NCI-H69 (cell line): ENCODE measurements at regions not wholly inside any gene's neighbourhood (a gene's known extent, or its start where the extent isn't known, plus 50 kb on each side); places are given as distances from the start of the nearest gene placed in this dataset.
A peak's percentile ranks its signal among the peaks of the same experiment; 100 is the strongest.
"Not testable (repeated sequence)": the region's sequence is repeated elsewhere in the genome, so short reads cannot be mapped to it uniquely, and the experiment has no call there.

ENCODE experiments used
- DNase-seq: peaks from one replicate; lab custom pipeline; 2025; lab: John Stamatoyannopoulos, UW

DNA sequence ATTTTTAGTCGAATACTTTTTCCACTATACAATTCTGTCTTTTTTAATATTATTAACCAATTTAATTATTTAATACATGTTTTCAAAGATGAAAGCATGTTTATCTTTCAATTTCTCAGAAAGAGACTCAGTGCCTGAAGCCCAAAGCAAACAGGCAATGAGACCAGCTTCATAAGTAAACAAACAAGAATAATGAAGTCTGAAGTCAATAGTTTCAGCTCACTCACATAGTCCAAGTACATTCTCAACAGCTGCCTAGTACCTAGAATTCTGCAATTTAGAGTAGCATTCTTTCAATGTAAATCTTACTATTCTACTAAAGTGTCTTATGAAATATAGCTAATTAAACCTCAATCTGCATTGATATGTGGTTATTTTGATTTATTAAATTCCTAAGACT lies 626.5 kb upstream of the NRSN1 start:
- peak; percentile 11 for DNase-seq

GRCh38 chr6:23503173-23503572 lies 622.8 kb upstream of the NRSN1 start:
- DNase-seq = no peak

GRCh38 chr6:23505026-23505425 lies 621.0 kb upstream of the NRSN1 start:
- no peak for DNase-seq

GRCh38 chr6:23510778-23511510 lies 615.1 kb upstream of the NRSN1 start:
- DNase-seq = peak; percentile 50

DNA sequence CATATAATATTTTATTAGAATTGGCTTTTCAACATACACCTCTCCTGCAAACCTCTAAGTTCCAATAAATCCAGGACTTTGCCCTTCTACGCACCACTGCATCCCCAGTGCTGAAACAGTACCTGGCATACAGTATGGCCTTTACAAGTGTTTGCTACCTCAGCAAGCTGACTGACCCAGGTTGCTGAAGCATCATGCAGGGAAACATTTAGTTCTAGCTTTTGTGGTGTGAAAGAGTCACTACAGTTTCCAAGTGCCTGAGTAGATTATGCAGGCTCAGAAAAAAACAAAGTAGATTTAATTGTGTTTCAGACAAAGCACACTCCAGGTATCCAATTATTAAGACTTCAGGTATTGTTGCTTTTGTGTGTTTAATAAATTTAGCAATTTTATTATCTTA lies 614.2 kb upstream of the NRSN1 start:
- peak; percentile 16 for DNase-seq

DNA sequence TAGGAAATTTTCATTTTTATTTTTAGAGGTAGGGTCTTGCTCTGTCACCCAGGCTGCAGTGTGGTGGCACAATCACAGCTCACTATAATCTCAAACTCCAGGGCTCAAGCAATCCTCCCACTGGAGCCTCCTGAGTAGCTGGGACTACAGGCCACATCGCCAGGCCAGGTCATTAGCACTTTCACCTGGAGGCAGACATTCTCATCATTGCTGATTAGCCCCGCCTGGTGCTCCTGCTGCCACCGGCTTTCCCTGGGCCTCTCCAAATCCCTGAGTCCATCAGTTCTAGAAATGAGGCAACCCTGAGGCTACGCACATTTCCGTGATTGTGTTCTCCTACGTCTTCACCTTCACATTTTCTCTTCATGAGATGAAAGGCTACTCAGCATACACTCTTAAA lies 607.7 kb upstream of the NRSN1 start:
- DNase-seq = no peak

DNA sequence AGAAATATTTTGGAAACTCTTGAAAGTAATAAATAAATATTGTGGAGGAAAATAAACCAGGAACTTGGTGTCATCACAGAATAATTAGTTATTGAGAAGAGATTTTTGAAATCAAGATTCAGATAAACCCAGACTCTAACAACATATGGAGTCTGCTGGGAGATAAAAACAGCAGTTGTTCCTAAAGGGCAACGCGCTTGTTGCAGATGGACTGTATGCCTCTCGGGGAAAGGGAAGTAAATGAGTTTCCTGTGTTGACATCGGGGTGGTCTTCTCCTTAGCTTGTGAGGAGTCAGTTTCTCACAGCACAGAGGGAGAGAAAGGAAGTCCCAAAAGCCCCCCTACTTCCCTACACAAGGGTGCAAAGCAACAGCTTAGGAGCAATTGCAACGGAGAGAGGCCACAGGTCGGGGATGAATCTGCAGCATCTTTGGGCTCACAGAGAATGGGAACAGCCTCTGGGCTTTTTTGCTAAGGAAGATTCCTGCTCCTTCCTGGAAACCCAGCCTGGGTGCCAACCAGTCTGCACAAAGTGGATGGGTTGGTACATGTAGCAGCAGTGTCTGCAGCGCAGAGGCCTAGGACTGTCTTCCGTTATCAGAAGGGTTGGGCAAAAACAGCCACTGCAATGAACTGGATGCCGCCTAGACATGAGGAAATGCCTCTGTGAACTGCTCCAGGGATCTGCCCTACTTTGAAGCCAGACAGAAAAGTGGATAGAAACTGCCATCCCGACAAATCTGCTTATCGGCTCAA lies 603.0 kb upstream of the NRSN1 start:
- DNase-seq = peak; percentile 19

GRCh38 chr6:23523771-23524170 lies 602.2 kb upstream of the NRSN1 start:
- no peak for DNase-seq

- no peak for DNase-seq
These were observed 601.5 kb upstream of the NRSN1 start for GRCh38 chr6:23524548-23524947.

DNA sequence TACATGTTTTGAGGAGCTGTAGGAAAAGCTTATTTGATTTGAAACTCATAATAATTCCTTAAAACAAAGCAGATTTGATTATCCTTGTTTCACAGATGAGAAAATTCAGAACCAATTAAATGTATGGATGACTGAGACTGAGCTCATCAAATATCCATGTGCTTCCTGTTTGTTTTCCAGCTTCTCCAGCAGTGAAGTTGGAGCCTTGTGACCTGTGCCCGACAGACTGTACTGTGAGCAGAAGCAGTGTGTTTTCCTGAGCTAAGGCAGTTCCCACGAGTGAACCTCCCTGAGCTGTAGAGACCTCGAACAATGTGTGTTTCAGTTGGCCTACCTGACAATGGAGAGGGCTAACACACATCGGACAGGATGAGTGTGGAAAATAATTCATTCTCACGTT lies 599.5 kb upstream of the NRSN1 start:
- DNase-seq = peak; percentile 47

- DNase-seq = no peak
These were observed 596.1 kb upstream of the NRSN1 start for GRCh38 chr6:23529902-23530301.

DNA sequence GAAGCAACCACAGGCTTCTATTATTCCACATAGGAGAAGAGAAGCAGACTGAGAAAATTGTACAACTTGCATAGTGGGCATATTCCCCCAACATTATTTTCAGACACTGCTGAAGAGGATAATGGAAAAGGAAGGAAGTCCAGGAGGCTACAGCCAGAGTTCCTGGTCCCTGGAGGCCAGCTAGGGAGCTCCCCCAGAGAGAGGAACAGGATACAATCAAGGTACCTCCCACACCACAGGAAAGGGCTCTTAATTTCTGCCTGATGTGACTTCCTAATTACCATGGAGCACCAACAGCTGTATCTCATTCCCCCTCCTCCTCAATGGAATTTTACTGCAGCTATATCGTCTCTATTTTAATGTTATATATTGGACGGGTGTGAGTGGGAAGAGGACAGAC lies 594.3 kb upstream of the NRSN1 start:
- DNase-seq = peak; percentile 35

DNA sequence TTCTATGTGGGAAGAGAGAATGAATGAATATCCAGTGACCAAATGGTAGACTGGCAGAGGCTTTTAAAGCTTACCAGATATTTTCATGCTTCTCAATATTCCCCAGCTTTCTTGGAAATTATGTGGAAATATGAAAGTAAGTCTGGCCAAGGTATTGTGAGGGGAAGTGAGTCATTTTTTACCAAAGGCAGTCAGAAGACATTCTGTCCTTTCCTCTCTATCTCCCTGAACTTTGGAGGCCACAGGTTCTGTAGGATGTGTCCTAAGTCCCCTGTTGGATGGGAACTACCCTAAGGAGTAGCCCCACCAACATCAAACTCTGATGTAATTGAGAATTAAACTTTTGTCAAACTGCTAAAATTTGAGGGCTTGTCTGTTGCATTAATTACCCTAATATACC lies 593.8 kb upstream of the NRSN1 start:
- DNase-seq = no peak

GRCh38 chr6:23533311-23533710 lies 592.7 kb upstream of the NRSN1 start:
- no peak for DNase-seq

DNA sequence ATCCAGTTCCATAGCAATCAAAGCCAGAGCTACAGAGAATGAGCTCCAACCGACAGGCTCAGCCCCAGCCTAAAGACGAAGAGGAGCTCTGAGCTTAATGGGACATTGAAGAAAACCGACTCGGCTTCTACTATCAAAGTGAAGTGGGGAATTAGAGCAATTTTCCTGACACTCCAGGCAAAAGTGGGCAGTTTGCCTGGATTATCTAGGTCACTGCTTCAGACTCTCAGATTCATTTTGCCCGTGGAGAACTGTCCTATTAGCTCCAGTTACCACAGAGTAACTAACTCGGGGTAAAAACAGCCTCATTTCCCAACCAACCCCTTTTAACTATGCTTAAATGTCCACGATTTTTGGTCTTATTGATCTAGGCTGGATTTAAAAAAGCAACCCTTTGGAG lies 592.1 kb upstream of the NRSN1 start:
- peak; percentile 26 for DNase-seq

DNA sequence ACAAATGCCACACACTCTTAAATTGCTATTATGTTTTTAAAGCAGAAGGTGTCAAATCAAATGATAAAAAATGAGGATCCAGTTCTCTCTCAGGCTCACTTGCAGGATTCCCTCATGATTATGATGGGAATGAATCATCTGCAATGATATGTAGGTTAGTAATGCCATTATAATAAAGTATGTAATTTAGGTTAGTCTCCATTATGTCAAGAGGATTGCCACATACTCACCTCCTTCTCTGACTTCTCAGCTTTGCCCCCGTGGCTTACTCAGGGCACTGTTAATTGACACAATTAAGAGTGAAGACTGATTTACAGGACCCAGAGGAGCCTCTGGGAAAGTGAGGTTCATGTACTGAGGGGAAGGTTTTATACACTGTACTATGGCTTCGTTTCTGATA lies 591.7 kb upstream of the NRSN1 start:
- peak; percentile 52 for DNase-seq

GRCh38 chr6:23535101-23535500 lies 590.9 kb upstream of the NRSN1 start:
- DNase-seq = no peak

DNA sequence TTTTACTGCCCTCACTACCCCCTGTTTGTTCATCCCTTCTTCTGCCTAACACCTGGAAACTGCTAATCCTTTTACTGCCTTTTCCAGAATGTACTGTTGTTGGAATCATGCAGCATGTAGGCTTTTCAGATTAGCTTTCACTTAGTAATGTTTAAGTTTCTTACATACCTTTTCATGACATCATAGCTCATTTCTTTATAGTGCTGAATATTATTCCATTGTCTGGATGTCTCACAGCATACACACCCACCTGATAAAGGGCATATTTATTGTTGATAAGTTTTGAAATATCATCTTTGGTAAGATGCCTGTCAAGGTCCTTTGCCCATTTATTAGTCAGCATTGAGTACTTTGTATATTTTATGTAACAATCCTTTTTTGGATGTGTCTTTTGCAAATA lies 588.2 kb upstream of the NRSN1 start:
- no peak for DNase-seq

DNA sequence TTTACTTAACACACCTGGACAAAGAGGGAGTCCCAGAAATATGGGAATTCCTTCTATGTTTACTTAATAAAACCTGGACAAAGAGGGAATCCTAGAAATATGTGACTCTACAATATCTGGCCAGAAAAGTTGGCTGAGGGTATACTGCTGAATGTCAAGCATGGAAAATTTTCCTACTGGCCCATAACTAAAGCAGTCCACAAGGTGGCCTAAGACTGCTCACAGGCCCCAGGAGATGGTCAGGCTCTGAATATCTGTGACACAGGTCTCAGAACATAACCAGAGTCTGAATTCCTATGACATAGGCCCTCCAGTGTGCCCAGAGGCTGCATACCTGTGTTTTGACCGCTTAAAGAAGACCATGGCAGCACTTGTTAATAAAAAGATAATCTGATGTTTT lies 578.2 kb upstream of the NRSN1 start:
- DNase-seq = peak; percentile 82

GRCh38 chr6:23554953-23555352 lies 571.1 kb upstream of the NRSN1 start:
- DNase-seq = not testable (repeated sequence)

DNA sequence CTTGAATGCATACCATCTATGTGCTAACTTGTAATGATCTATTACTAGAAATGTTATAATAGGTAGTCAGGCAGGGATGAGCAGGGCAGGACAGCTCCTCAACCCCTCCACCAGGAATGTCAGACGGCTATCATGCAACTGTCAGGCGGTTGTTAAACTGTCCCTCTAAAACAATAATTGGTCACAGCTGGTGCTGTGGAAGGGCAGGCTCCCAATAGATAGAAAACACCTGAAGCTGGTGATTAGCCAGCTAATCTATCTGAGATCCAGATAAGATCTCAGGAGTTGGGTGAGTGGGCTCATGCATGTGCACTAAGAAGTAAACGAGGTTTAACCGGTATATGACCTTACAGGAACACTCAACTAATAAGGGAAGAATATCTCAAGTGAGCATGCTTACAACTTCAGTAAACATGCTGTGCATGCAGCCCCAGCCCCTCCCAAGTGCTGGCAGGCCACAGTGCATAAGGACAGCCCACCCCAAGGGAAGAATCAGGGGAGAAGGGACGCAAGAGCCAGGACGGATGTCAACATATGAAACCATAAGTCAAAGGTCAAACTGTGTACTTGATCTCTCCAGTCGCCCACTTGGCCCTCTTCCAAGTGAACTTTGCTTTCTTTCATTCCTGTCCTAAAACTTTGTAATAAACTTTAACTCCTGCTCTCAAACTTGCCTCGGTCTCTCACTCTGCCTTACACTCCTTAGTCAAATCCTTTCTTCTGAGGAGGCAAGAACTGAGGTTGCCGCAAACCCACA lies 566.2 kb upstream of the NRSN1 start:
- DNase-seq = peak; percentile 51

- DNase-seq = no peak
These were observed 564.3 kb upstream of the NRSN1 start for GRCh38 chr6:23561732-23562131.

- no peak for DNase-seq
These were observed 563.5 kb upstream of the NRSN1 start for GRCh38 chr6:23562554-23562953.
